IMR-90 (cell line): ENCODE measurements at regions not wholly inside any gene's neighbourhood (a gene's known extent, or its start where the extent isn't known, plus 50 kb on each side); places are given as distances from the start of the nearest gene placed in this dataset.

Source experiments
- BHLHE40 ChIP-seq: fragments of 150-350 bp; IDR thresholded peaks from 2 replicates; pipeline ENCODE4 v1.6.1; 2016; ENCODE audit warnings: mild to moderate bottlenecking, low read depth, low read length
- CEBPB ChIP-seq: IDR thresholded peaks from 2 replicates; pipeline ENCODE4 v1.6.1; 2012; ENCODE audit warnings: low read depth, low read length, improper control_type of control experiment
- CTCF ChIP-seq: conservative IDR thresholded peaks from 2 replicates; pipeline ENCODE4 v1.5.1; 2012; ENCODE audit warnings: mild to moderate bottlenecking, low read depth, low read length, improper control_type of control experiment
- MAFK ChIP-seq: IDR thresholded peaks from 2 replicates; pipeline ENCODE4 v1.6.1; 2012; ENCODE audit warnings: low read depth, low read length, improper control_type of control experiment
- MAZ ChIP-seq: IDR thresholded peaks from 2 replicates; pipeline ENCODE4 v1.6.1; 2012; ENCODE audit warnings: low read depth, mild to moderate bottlenecking, low read length, improper control_type of control experiment, moderate library complexity, borderline replicate concordance
- MXI1 ChIP-seq: IDR thresholded peaks from 2 replicates; pipeline ENCODE4 v1.6.1; 2012; ENCODE audit warnings: low read depth, mild to moderate bottlenecking, low read length, moderate library complexity, borderline replicate concordance
- NFE2L2 ChIP-seq: fragments of 150-350 bp; IDR thresholded peaks from 2 replicates; pipeline ENCODE4 v1.6.1; 2016; ENCODE audit warnings: low read depth, mild to moderate bottlenecking, low read length
- POLR2A ChIP-seq: IDR thresholded peaks from 2 replicates; pipeline ENCODE4 v1.6.1; 2012; ENCODE audit warnings: mild to moderate bottlenecking, low read depth, low read length
- RFX5 ChIP-seq: IDR thresholded peaks from 2 replicates; pipeline ENCODE4 v1.8.0; 2012; ENCODE audit warnings: low read depth, mild to moderate bottlenecking, low read length, moderate library complexity
- USF2 ChIP-seq: fragments of 150-350 bp; IDR thresholded peaks from 2 replicates; pipeline ENCODE4 v1.6.1; 2017; ENCODE audit warnings: mild to moderate bottlenecking, antibody characterized with exemption, low read length, low read depth

- TF ChIP-seq CTCF = no peak
- TF ChIP-seq NFE2L2 = no peak
- no peak for TF ChIP-seq POLR2A
- TF ChIP-seq MAFK = no peak
- TF ChIP-seq USF2 = no peak
- TF ChIP-seq MXI1 = no peak
- TF ChIP-seq MAZ = no peak
- TF ChIP-seq RFX5 = no peak
- no peak for TF ChIP-seq CEBPB
- no peak for TF ChIP-seq BHLHE40
These were observed 344.1 kb upstream of the NPVF start for GRCh38 chr7:25572423-25572822.
